GM21367 (cell line): ENCODE measurements at regions not wholly inside any gene's neighbourhood (a gene's known extent, or its start where the extent isn't known, plus 50 kb on each side); places are given as distances from the start of the nearest gene placed in this dataset.
"Not testable (repeated sequence)": the region's sequence is repeated elsewhere in the genome, so short reads cannot be mapped to it uniquely, and the experiment has no call there.

ENCODE experiments used
- ATAC-seq: cut with Tn5 transposase; IDR thresholded peaks from one replicate; pipeline ENCODE4 v1.9.1; 2021; ENCODE audit not compliant: unreplicated experiment

- not testable (repeated sequence) for ATAC-seq
Observed at GRCh38 chr13:50256536-50257321, 241.5 kb downstream of the KCNRG start.

GRCh38 chr13:50257646-50258045 is 242.4 kb downstream of the KCNRG start:
- ATAC-seq = no peak

- no peak for ATAC-seq
Observed at GRCh38 chr13:50261130-50261901, 246.1 kb downstream of the KCNRG start.

GRCh38 chr13:50267066-50267465 is 251.8 kb downstream of the KCNRG start:
- ATAC-seq = no peak

- no peak for ATAC-seq
Observed at GRCh38 chr13:50267917-50268316, 252.7 kb downstream of the KCNRG start.

- no peak for ATAC-seq
Observed at GRCh38 chr13:50268500-50268899, 253.3 kb downstream of the KCNRG start.

- ATAC-seq = no peak
Observed at GRCh38 chr13:50274181-50274580, 258.9 kb downstream of the KCNRG start.

GRCh38 chr13:50275392-50276063 is 260.3 kb downstream of the KCNRG start:
- ATAC-seq = no peak

GRCh38 chr13:50276550-50276949 is 261.3 kb downstream of the KCNRG start:
- ATAC-seq = no peak

GRCh38 chr13:50277127-50277526 is 261.9 kb downstream of the KCNRG start:
- no peak for ATAC-seq

GRCh38 chr13:50277906-50278305 is 262.7 kb downstream of the KCNRG start:
- ATAC-seq = no peak

GRCh38 chr13:50280441-50280937 is 265.2 kb downstream of the KCNRG start:
- no peak for ATAC-seq

GRCh38 chr13:50282016-50282415 is 266.8 kb downstream of the KCNRG start:
- ATAC-seq = no peak

GRCh38 chr13:50283017-50283416 is 267.8 kb downstream of the KCNRG start:
- no peak for ATAC-seq

GRCh38 chr13:50284540-50284939 is 269.3 kb downstream of the KCNRG start:
- peak; percentile 85 for ATAC-seq

GRCh38 chr13:50285283-50285682 is 270.0 kb downstream of the KCNRG start:
- peak; percentile 32 for ATAC-seq

GRCh38 chr13:50286324-50286723 is 271.1 kb downstream of the KCNRG start:
- ATAC-seq = no peak

GRCh38 chr13:50290186-50290585 is 274.9 kb downstream of the KCNRG start:
- no peak for ATAC-seq

- no peak for ATAC-seq
Observed at GRCh38 chr13:50291611-50292010, 276.4 kb downstream of the KCNRG start.

GRCh38 chr13:50292081-50292480 is 276.8 kb downstream of the KCNRG start:
- no peak for ATAC-seq

GRCh38 chr13:50294425-50294824 is 279.2 kb downstream of the KCNRG start:
- not testable (repeated sequence) for ATAC-seq
